UCSD-AML1 (cell line): ENCODE measurements at regions not wholly inside any gene's neighbourhood (a gene's known extent, or its start where the extent isn't known, plus 50 kb on each side); places are given as distances from the start of the nearest gene placed in this dataset.

Experiments
- DNase-seq: peaks from one replicate; lab custom pipeline; 2025; ENCODE audit not compliant: unreplicated experiment; lab: John Stamatoyannopoulos, UW

- no peak for DNase-seq
Measured at GRCh38 chr2:65710356-65710755, 278.0 kb upstream of the SPRED2 start.

GRCh38 chr2:65708086-65708485 is 275.7 kb upstream of the SPRED2 start:
- DNase-seq, result no peak

- no peak for DNase-seq
Measured at GRCh38 chr2:65706411-65706810, 274.0 kb upstream of the SPRED2 start.

GRCh38 chr2:65701191-65701590 is 268.8 kb upstream of the SPRED2 start:
- no peak for DNase-seq

- DNase-seq, result no peak
Measured at GRCh38 chr2:65700720-65701119, 268.3 kb upstream of the SPRED2 start.

GRCh38 chr2:65700004-65700651 is 267.7 kb upstream of the SPRED2 start:
- DNase-seq, result no peak

- DNase-seq, result no peak
Measured at GRCh38 chr2:65691816-65692215, 259.4 kb upstream of the SPRED2 start.

GRCh38 chr2:65688141-65688886 is 255.9 kb upstream of the SPRED2 start:
- no peak for DNase-seq

GRCh38 chr2:65687614-65688013 is 255.2 kb upstream of the SPRED2 start:
- no peak for DNase-seq

- DNase-seq, result no peak
Measured at GRCh38 chr2:65686928-65687521, 254.6 kb upstream of the SPRED2 start.

GRCh38 chr2:65681503-65681902 is 249.1 kb upstream of the SPRED2 start:
- no peak for DNase-seq

- no peak for DNase-seq
Measured at GRCh38 chr2:65678779-65679391, 246.5 kb upstream of the SPRED2 start.

GRCh38 chr2:65675350-65675749 is 243.0 kb upstream of the SPRED2 start:
- DNase-seq, result no peak

GRCh38 chr2:65671670-65672242 is 239.4 kb upstream of the SPRED2 start:
- no peak for DNase-seq

- DNase-seq, result no peak
Measured at GRCh38 chr2:65669574-65669973, 237.2 kb upstream of the SPRED2 start.

GRCh38 chr2:65668744-65669143 is 236.3 kb upstream of the SPRED2 start:
- no peak for DNase-seq

- no peak for DNase-seq
Measured at GRCh38 chr2:65666156-65666725, 233.8 kb upstream of the SPRED2 start.

GRCh38 chr2:65664931-65665330 is 232.5 kb upstream of the SPRED2 start:
- no peak for DNase-seq

GRCh38 chr2:65663831-65664407 is 231.5 kb upstream of the SPRED2 start:
- no peak for DNase-seq

GRCh38 chr2:65662654-65663432 is 230.4 kb upstream of the SPRED2 start:
- DNase-seq, result no peak
